ENCODE measurements at regions not wholly inside any gene's neighbourhood (a gene's known extent, or its start where the extent isn't known, plus 50 kb on each side); places are given as distances from the start of the nearest gene placed in this dataset.
A peak's percentile ranks its signal among the peaks of the same experiment; 100 is the strongest.
"Not testable (repeated sequence)": the region's sequence is repeated elsewhere in the genome, so short reads cannot be mapped to it uniquely, and the experiment has no call there.

DNA sequence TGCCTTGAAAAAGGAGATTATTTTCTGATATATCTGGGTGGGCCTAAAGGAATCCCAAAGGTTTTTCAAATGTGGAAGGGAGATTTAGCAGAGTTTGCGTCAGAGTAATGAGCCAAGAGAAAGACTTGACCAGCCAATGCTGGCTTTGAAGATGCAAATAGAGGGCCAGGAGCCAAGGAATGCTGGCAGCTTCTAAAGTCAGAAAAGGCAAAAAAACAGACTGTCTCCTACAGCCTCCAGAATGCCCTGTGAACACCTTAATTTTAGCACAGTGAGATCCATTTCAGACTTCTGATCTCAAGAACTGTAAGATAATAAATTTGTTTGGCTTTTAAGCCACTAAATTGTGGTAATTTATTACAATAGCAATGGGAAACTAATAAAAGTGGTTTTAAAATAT, 122.6 kb upstream of the FREM1 start:
- DNase-seq, result no peak

DNA sequence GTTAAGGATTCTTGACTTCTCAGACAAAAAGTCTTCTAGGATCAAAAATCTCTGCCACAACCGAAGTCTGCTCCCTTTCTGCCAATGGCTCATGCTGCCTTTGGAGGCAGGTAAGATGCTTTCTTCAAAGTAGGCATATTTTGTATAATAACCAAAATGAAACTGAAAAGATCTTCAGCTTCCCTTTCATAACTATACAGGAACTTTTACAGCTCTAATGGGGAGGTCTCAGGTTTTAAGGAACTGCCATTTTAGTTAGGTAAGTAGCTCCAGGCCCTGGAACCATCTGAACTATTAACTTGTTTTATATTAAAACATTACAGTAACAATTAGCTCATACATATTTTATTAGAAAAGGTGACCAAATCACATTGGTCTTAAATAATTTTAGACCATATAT, 110.9 kb upstream of the FREM1 start:
- DNase-seq, result no peak

DNA sequence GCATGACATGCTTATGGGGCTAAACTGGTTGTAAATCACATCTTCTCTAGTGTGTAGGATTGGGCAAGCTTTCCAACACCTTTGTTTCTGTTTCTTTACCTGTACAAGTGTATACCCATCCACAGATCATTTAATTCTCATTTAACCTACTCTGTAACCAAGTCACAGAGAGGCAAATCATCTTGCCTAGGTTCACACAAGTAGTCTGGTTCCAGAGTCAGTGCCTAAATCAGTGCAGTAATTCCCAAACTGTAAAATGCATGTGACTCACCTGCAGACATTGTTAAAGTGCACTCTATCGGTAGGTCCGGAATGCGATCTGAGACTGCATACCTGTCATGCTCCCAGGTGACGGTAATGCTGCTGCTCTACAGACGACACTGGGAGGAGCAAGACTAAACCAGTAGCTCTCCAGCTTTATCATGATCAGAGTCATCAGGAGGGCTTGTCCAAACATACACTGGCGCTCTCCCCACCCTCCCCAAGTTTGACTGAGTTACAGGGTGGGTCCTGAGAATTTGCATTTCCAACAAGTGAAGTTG, 107.9 kb upstream of the FREM1 start:
- DNase-seq, result no peak

DNA sequence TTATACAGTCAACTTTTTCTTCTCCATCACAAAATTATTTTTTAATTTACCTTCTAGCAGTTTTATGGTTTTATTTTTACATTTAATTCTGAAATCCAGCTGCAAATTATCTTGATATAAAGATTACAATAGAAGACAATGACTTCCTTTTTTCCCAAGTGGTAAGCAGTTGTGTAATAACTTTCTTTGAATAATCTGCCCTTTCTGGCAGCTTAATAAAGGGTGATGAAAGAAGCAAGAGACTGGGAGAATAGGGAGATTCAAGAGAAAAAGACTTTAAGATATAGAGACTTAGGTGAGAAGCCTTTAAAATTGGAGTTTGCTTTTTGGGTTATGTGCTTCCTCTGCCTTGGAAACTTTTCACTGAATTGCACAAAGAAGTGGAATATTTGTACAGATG, 100.4 kb upstream of the FREM1 start:
- no peak for DNase-seq

DNA sequence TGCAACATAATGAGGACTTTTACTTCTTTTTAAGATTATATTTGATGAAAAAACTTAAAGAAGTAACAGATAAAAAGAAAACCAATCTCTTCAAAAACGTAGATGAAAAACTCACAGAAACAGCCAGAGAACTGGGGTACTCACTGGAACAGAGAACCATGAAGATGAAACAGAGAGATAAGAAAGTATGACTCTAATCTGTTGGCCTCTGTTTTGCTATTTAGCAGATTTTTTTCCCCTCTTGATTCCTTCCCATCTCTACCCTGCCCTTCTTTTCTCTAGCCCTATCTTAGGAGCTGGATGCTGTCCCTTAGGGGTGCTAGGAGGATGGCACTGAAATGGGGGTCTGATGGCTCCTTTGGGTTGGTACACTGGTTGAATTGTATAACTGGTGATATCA, 97.5 kb upstream of the FREM1 start:
- no peak for DNase-seq

DNA sequence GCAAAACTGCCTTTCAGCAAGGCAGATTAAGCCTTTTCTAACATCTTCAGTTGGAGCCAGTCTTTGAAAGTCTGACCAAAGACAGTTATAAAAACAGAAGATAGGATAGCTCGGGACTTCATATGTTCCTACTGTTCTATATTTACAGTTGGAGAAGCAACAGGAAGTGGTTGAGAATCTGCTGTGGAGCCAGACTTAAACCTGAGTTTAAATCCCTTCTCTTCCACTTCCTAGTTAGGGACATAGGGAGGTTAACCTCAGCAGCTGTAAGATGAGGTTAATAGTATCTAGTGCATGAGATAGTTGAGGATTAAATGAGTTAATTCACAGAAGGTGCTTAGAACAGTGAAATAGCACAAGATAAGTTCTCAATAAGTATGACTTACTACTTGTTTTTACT, 84.5 kb upstream of the FREM1 start:
- no peak for DNase-seq

DNA sequence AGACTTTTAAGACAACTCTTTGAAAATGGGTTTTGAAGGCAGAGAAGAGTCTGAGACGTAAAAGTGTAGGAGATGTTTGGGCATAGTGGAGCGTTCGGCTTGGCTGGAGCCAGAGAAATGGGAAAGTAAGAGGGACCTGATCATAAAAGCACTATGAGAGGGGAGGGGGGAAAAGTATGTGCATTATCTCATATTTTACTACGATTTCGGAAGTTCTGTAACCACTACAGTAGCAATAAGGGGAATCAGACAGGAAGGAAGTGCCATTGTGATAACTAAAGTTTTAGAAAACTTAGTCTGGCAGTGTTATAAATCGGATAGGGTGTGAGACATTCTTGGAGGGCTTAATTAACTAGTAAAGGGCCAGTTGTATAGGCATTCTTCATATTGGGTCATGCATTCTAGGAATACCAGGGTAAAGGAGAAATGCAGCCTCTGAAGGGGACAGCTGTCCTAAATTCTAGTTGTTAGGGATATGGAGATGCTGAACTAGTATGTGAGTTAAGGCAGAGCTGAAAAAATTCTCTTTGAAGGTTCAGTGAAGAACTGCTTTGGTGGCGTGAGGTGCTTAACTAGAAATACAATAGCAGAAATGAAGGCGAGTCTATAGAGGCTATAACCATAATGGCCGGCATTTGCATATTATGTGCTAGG, 83.8 kb upstream of the FREM1 start:
- DNase-seq, result no peak

DNA sequence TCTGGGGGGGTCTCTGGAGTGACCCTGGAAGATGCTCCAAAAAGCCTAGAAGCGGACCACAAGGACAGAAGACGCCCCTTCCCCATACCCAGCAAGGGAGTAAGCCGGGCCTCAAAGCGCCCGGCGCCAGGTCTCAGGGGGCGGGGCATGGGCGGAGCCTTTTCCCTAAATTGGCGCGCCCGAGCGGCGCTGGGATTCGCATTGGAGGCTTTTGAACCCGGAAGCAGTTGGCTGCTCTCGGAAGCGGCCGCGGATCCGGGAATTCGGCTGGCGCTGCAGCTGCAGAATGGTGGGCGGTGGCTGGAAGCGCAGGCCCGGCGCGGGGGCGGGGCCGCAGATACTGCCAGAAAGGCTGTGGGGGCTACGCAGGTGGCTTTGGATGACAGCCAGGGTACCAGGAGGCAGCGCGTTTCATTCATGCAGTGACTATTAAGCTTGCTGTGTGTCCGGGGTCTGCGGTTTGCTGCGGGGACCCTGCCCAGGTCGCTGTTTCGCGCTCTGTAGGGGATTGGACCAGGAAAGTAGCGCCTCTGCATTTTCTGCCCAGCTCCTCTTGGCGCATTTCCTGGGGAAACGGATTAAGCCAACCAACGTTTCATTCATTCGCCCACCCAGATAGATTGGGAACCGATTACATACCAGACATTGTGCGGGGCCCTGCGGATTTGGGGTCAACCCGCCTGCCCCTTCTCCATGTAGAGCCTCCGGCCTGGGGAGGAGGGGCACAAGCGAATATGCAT, 83.0 kb upstream of the FREM1 start:
- DNase-seq, result peak; percentile 76

DNA sequence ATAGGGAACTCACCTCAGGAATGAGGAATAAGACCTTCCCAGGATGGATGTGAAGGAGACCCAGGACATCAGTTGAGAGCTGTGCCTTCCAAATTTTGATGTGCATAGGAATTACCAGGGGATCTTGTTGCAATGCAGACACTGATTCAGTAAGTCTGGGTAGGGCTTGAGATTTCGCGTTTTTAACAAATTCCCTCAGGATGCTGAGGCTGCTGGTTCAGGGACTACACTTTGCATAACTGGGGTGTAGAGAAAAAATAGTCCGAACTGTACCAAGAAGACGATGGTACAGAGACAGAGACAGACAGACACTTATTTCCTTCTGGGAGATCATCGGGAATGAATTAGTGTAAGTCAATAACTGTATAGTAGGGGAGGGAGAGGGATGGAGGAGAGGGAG, 82.3 kb upstream of the FREM1 start:
- DNase-seq, result no peak

DNA sequence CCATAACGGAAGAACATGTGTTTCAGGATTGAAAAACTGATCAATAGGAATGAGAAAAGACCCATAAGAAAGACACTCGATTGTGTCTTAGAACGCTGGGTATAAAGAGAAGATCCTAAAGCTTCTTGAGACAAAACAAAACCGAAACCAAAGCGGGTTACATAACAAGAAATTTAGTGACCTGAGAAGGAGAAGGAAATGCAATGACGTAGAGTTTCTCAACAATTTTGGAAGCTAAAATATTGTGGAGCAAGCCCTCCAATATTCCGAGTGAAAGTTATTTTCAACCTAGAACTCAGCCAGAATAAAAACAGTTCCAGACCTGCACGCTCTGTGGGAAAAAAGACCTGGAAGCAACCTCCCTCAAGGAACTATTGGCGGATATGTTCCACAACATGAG, 81.9 kb upstream of the FREM1 start:
- DNase-seq, result no peak

DNA sequence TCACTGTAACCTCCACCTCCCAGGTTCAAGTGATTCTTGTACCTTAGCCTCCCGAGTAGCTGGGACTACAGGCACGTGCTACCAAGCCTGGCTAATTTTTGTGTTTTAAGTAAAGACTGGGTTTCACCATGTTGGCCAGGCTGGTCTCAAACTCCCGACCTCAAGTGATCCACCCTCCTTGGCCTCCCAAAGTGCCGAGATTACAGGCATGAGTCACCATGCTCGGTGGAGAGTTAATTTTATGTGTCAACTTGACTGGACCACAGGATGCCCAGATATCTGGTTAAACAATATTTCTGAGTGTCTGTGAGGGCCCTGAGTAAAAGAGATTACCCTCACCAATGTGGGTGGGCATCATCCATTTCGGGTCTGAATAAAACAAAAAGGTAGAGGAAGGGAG, 80.4 kb upstream of the FREM1 start:
- not testable (repeated sequence) for DNase-seq

DNA sequence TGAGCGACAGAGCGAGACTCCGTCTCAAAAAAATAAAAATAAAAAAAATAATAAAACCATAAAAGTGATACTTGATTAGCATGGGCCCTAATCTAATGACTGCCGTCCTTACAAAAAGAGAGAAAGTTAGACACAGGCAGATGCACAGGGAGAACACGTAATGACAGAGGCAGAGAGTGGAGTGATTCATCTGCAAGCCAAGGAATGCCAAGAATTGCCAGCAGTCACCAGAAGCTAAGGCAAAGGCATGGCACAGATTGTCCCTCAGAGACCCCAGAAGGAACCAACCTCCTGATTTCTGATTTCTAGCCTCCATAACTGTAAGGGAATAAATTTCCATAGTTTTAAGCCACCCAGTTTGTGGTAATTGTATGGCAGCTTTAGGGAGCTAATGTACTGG, 79.6 kb upstream of the FREM1 start:
- DNase-seq, result no peak

DNA sequence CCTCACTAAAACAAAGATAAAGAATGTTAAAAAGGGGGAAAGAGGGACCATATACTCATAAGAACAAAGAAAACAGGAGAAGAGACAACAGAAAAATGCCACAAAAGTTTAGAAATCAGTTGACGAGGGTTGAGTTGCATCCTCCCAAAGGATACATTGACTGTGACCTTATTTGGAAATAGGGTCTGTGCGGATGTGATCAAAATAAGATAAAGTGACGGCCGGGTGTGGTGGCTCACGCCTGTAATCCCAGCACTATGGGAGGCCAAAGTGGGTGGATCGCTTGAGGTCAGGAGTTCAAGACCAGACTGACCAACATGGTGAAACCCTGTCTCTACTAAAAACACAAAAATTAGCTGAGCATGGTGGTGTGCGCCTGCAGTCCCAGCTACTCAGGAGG, 79.1 kb upstream of the FREM1 start:
- not testable (repeated sequence) for DNase-seq

DNA sequence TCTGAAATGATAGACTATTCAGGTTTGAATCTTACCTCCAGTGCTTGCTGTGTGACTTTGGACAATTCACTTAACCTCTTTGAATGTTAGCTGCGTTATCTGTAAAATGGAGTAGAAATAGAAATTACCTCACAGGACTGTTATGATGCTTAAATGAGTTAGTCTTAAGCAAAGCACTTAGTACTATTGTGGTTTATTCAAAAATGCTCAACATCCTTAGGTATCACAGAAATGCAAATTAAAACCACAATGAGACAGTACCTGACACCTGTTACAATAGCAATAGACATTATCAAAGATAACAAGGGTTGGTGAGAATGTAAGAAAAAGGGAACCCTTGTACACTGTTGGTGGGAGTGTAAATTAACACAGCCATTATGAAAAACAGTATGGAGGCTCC, 77.6 kb upstream of the FREM1 start:
- no peak for DNase-seq

DNA sequence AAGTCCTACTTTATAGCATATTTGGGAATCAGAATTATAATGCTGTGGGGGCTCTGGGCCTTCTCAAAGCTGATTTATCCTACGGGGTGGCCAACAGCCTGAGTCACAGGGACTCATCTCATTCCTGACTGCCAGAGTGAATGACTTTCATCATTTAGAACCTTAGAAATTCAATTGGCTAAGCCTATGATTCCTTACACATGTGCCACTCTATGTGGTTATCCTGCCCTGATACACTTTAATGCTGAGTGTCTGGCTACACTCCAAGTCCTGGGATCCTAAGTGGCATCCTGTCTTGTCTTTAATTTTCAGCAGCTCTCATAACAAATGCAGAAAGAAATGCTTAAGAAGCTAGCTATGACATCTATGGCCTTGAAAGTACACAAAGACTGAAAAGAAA, 75.2 kb upstream of the FREM1 start:
- DNase-seq, result no peak

DNA sequence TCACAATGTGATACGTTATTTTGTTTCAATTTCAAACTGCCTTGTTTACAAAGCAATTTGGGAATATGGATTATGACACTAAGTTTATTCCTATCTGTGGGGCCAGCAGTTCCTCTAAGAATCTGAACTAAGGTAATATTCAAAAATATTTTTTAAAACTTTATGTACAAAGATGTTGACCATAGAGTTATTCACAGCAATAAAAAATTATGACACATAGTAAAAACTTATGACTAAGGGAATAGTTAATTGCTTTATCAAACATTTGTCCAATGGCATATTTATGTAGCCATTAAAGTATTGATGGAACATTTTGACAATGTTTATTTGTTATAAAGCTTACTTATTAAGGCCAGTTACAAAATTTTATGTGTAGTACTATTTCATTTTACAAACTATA, 73.4 kb upstream of the FREM1 start:
- DNase-seq, result no peak

DNA sequence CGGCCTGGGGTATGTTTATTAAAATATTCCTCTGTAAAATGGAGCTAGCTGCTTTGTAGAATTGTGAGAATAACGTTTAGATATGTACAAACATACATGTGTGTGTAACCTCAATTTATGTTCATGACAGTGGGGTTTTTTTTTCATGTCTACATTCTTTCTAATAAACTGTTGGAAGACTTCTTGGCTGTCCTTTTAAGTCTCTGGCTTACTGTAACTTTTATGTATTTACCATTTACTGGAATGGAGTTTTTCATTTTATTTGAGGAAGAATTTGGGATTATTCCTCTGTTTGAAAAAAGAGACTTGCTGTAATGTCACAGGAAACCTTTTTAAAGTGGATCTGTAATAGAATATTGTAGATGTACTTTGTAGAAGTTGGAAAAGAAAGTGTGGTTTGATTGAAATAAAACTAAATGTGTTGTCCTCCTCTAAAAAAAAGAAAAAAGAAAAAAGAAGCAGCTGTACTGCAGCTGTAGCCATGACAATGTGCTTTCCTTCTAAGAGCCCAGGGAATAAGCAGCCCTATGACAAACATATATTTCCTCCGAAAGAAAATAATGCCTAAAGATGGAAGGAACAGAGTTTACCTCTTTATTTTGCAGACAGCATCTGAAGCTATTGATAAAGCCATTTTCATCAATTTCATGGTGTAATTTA, 71.2 kb upstream of the FREM1 start:
- no peak for DNase-seq

DNA sequence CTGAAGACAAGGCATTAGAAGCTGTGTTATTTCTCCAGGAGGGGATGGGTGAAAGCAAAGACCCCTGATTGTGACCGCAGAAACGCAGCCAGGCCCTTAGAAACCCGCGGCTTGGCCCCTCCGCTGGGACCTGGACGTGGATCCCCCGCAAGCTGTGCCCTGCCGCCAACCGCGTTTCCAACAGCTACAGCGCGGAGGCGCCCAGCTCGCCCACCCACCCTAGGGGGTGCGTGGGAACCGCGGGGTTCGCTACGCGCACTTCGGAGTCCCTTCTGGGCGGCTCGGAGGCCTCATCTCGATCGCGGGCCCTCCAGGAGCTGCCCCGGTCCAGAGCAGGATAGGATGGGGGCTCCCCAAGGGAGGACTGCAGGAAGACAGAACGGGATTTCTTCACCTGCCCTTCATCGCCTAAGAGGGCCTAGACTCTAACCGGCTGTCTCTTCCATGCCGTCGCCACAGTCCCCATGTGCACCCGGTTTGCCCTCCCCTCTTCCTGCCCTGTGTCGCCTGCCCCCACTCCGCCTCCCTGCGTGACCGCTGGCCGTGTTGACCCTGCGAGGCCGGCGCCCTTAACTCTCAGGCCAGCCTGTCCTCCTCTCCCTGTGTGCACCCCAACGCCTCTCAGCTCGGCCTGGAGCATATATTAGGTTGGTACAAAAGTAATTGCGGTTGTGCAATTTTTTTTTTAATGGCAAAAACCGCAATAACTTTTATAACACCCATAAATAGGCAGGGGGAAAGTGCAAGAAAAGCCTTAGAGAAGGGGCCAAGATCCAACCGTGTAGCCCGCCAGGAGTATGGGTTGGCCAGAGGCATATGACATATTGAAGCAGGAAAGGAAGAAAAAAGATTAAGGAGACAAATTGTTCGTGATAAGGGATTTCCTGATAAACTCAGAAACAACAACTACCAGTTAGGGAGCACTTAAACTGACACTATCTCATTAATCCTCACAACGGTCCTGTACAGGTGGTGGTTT, 68.1 kb upstream of the FREM1 start:
- DNase-seq, result no peak

DNA sequence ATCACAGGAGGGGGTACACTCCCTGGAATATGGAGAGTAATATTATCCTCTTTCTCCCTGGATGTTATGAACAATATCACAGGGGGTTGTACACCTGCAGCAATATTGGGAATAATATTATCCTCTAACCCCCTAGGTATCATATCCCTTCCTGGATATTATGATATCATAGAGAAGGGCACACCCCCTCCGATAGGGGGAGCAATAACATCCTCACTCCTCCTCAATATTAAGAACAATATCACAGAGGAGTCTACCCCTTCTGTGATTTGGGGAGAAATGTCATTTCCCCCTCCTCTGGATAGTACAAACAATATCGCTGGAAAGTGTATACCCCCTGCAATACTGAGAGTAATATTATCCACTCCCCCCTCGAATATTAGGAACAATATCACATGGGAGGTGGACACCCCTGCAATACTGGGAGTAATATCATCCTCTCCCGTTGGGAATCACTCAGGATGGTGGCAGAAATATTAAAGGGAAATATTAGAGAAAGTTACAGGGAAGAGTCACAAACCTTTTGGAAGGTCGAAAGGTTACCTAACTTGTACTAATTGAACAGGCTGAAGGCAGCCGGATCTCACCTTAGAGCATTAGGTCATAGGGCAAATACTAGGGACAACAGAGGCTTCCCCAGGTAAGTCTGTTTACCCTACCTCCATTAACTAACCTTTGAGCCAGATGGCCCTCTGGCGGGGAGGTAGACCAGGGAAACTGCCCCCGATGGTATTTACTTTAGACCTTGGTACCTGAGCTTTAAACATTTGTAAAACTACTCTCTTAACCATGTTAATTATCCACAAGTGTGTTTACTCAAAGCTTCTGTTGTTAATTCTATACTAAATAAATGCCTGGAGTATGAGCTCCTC, 57.5 kb upstream of the FREM1 start:
- DNase-seq, result no peak

DNA sequence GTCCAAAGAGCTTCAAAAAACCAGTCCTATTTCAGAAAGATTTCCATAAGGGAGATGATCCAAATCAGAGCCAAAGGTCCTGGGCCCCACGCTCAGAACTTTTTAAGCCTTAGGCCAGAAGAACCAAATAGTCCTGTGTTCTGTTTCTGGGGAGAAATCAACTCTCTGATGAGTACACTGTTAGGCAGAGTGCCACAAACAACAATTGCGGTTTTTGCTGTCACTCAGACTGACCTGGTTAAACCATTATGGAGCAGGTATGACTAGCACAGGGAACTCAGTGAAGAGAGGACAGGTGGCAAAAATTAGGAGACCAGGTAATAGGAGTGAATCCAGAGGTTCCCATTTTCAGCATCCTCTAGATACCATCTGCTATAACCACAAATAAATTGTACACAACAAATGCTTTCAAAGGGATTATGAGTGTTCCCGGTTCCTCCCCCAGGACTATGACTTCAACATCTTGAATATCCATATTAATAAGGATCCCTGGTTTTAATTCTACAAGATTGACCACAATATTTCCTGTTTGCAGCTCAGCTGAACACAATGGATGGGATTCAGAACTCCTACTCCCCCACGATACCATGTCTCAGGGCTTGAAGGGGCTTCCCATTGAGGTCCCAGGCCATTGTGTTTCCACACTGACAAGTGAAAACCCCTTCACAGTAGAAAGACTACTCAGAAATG, 52.1 kb upstream of the FREM1 start:
- no peak for DNase-seq

DNA sequence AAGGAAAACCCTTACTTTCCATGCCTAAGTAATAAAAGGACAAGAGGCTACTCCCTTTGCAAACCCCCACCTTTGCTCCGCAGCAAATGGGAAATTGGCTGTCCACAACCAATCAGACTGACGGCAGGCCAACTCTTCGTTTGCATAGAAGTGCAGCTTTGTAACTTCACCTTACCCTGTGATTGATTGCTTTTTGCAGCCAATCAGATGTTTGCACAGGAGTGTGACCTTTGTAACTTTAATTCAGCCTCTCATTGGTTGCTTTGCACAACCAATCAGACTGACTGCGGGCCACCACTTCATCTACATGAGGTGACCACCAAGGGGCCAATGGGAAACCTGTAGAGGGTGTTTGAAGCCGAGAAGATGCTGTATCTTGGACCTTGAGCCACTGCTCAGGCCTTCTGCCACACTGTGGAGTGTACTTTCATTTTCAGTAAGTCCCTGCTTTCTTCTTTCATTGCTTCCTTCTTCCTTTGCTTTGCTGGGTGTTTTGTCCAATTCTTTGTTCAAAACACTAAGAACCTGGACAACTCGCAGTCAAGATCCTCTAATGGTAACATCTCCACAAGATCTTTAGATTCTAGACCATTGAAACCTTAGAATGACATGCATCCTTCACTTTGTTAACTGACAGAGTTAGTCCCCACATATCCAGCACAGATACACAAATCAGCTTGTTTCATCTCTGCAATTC, 51.3 kb upstream of the FREM1 start:
- DNase-seq, result no peak
